B cell (primary cell): ENCODE measurements at regions not wholly inside any gene's neighbourhood (a gene's known extent, or its start where the extent isn't known, plus 50 kb on each side); places are given as distances from the start of the nearest gene placed in this dataset.

Source experiments
- ATAC-seq: fragments of 200-7000 bp; cut with Tn5 transposase; one replicate; pipeline ENCODE4 v1.10.0; 2021; ENCODE audit warnings: low read depth, mild to moderate bottlenecking, moderate number of reproducible peaks, moderate library complexity
- CTCF ChIA-PET: fragments of 350-600 bp; sonication (Branson Sonifier 250); formaldehyde crosslinking; loops from one replicate; lab custom pipeline; 2021; ENCODE audit warnings: antibody characterized with exemption, inconsistent platforms; lab: Charles Lee
- POLR2A ChIA-PET: fragments of 350-600 bp; sonication (Branson Sonifier 250); formaldehyde crosslinking; loops from one replicate; lab custom pipeline; 2021; ENCODE audit warnings: antibody characterized with exemption; lab: Charles Lee
- DNase-seq: peaks from one replicate; pipeline ENCODE4 v3.0.0; 2013
- H2AFZ ChIP-seq: 2 replicates; pipeline ENCODE4 v1.6.1; 2012; ENCODE audit warnings: mild to moderate bottlenecking, low read depth, low read length; ENCODE audit not compliant: insufficient read depth, poor library complexity, severe bottlenecking
- H3K27ac ChIP-seq, 2 donors: 1 replicate in 1 of 2; 2 replicates in 1 of 2; pipeline ENCODE4 v1.5.1; 2012 to 2013; ENCODE audit warnings: low read length in 2 of 2, mild to moderate bottlenecking in 2 of 2, moderate library complexity in 1 of 2
- H3K27me3 ChIP-seq, 4 experiments: fragments of 200-600 bp in 1 of 4; sonication (generic) in 1 of 4; replicated peaks in 1 of 4; 1 replicate in 2 of 4; 2 replicates in 2 of 4; pipeline versions ENCODE4 v1.6.1 to v1.7.0; 2013 to 2016; ENCODE audit warnings: low read length in 3 of 4, mild to moderate bottlenecking in 2 of 4, mixed read lengths in 1 of 4, moderate library complexity in 1 of 4; ENCODE audit not compliant: insufficient read depth in 4 of 4, control insufficient read depth in 3 of 4; ENCODE audit errors: control extremely low read depth in 1 of 4
- H3K36me3 ChIP-seq, 2 experiments: replicated peaks in 1 of 2; 1 replicate in 1 of 2; 2 replicates in 1 of 2; pipeline versions ENCODE4 v1.6.1 to v1.7.1; 2013; ENCODE audit warnings: low read length in 1 of 2; ENCODE audit not compliant: insufficient read depth in 2 of 2, control insufficient read depth in 1 of 2; ENCODE audit errors: control extremely low read depth in 1 of 2, extremely low read depth in 1 of 2
- H3K4me1 ChIP-seq, 2 donors: fragments of 200-600 bp in 1 of 2; sonication (generic) in 1 of 2; 1 replicate in 1 of 2; 2 replicates in 1 of 2; pipeline versions ENCODE4 v1.5.1 to v1.6.1; 2013 to 2017; ENCODE audit warnings: low read length in 2 of 2; ENCODE audit not compliant: control insufficient read depth in 2 of 2, insufficient read depth in 2 of 2
- H3K4me2 ChIP-seq: replicated peaks from 2 replicates; pipeline ENCODE3; 2012; ENCODE audit warnings: mild to moderate bottlenecking, low read depth, low read length; ENCODE audit not compliant: poor library complexity, severe bottlenecking
- H3K4me3 ChIP-seq, 5 experiments: fragments of 200-600 bp in 1 of 5; sonication (generic) in 1 of 5; 1 replicate in 3 of 5; 2 replicates in 2 of 5; pipeline versions ENCODE4 v1.5.1 to v1.7.0; 2011 to 2016; ENCODE audit warnings: low read length in 4 of 5, mild to moderate bottlenecking in 4 of 5, low read depth in 2 of 5, control low read depth in 1 of 5, moderate library complexity in 1 of 5; ENCODE audit not compliant: insufficient read depth in 1 of 5; ENCODE audit errors: control extremely low read depth in 1 of 5, extremely low read depth in 1 of 5
- H3K79me2 ChIP-seq: fragments of 200-600 bp; sonication (generic); one replicate; pipeline ENCODE4 v1.6.0; 2016; ENCODE audit warnings: low read length; ENCODE audit not compliant: control insufficient read depth, insufficient read depth
- H3K9ac ChIP-seq: fragments of 200-600 bp; sonication (generic); 2 replicates; pipeline ENCODE4 v1.6.1; 2017; ENCODE audit warnings: mild to moderate bottlenecking, low read length, moderate library complexity
- H3K9me3 ChIP-seq, 3 donors: one replicate each; pipeline versions ENCODE4 v1.6.1 to v1.7.1; 2013; ENCODE audit warnings: low read length in 2 of 3; ENCODE audit not compliant: control insufficient read depth in 2 of 3, insufficient read depth in 1 of 3; ENCODE audit errors: control extremely low read depth in 1 of 3
- H4K20me1 ChIP-seq: 2 replicates; pipeline ENCODE4 v1.6.0; 2012; ENCODE audit warnings: mild to moderate bottlenecking, low read length; ENCODE audit not compliant: insufficient read depth, control insufficient read depth, poor library complexity, severe bottlenecking
- H3K27ac Mint-ChIP-seq: one replicate; pipeline ENCODE4 v1.8.0; 2021; ENCODE audit warnings: mixed read lengths
- H3K27me3 Mint-ChIP-seq: one replicate; pipeline ENCODE4 v1.8.0; 2021; ENCODE audit warnings: mixed read lengths
- H3K4me1 Mint-ChIP-seq: one replicate; pipeline ENCODE4 v1.8.0; 2021; ENCODE audit warnings: mixed read lengths
- H3K4me3 Mint-ChIP-seq: one replicate; pipeline ENCODE4 v1.8.0; 2021; ENCODE audit warnings: mixed read lengths
- H3K9me3 Mint-ChIP-seq: one replicate; pipeline ENCODE4 v1.8.0; 2022; ENCODE audit warnings: mixed read lengths; ENCODE audit not compliant: insufficient read depth
- EZH2 ChIP-seq: IDR thresholded peaks from 2 replicates; pipeline ENCODE4 v1.6.1; 2012; ENCODE audit warnings: borderline replicate concordance, low read depth, mild to moderate bottlenecking, moderate library complexity, low read length; ENCODE audit not compliant: insufficient read depth, poor library complexity, severe bottlenecking
- WGBS: methylation state at CpG from one replicate; pipeline ENCODE4 v1.1.5; 2013; ENCODE audit warnings: missing lambda C conversion rate; ENCODE audit not compliant: insufficient coverage; 5-methylcytosine and 5-hydroxymethylcytosine counted together
- intact Hi-C: fragments of 100-400 bp; cut with micrococcal nuclease; formaldehyde crosslinking; loops from one replicate; pipeline ENCODE4 v1.10.0; 2022
- TF ChIP-seq, protein P1 (sequence below): fragments of 200-600 bp; IDR thresholded peaks from one replicate; pipeline ENCODE4 v1.8.0; 2022; ENCODE audit warnings: antibody characterized with exemption, mild to moderate bottlenecking

DNA sequence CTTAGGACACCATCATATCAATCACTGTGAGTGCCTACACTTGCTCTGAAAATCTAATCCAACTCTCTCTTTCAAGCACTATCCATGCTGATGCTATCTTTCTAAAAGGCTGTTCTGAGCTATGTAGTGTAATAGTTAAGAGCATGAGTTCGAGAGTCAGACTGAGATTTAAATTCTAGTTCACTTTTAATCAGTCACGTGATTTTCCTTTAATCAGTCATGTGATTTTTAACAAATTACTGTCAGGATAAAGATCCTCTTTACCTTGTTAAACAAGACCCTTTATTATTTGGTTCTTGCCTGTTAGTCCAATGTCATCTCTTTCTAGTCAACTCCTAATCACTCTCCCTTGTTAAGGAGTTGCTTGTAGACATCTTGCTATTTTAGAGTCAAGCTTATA is 653.0 kb downstream of the RPL10L start:
- Histone ChIP-seq H3K9me3 (peaks cover 0 to 5% (median 0%) of the 10 kb centered on the region in 3 donors), H3K27me3 (no peaks in the 10 kb centered on the region), H3K36me3 (no peaks in the 10 kb centered on the region), H3K4me3 (no peak overlapping the region), H2AFZ (no peak overlapping the region), H4K20me1 (no peaks in the 10 kb centered on the region), H3K79me2 (no peaks in the 10 kb centered on the region), H3K4me1 (no peaks in the 10 kb centered on the region), H3K9ac (no peak overlapping the region), H3K27ac (no peak overlapping the region), H3K4me2 (no peak overlapping the region)
- peaks cover 6% of the 10 kb centered on the region for H3K9me3 Mint-ChIP-seq
- H3K4me1 Mint-ChIP-seq, result no peaks in the 10 kb centered on the region
- WGBS, result no CpG with 5 or more reads among the region's 2 CpGs
- intact Hi-C loops, result no loop called here
- H3K4me3 Mint-ChIP-seq, result no peak overlapping the region
- no peak overlapping the region for H3K27ac Mint-ChIP-seq
- ChIA-PET POLR2A (no interaction called here), CTCF (no interaction called here)
- DNase-seq (no peak), ATAC-seq (no peak)
- no peak for TF ChIP-seq EZH2
- TF ChIP-seq, protein P1, sequence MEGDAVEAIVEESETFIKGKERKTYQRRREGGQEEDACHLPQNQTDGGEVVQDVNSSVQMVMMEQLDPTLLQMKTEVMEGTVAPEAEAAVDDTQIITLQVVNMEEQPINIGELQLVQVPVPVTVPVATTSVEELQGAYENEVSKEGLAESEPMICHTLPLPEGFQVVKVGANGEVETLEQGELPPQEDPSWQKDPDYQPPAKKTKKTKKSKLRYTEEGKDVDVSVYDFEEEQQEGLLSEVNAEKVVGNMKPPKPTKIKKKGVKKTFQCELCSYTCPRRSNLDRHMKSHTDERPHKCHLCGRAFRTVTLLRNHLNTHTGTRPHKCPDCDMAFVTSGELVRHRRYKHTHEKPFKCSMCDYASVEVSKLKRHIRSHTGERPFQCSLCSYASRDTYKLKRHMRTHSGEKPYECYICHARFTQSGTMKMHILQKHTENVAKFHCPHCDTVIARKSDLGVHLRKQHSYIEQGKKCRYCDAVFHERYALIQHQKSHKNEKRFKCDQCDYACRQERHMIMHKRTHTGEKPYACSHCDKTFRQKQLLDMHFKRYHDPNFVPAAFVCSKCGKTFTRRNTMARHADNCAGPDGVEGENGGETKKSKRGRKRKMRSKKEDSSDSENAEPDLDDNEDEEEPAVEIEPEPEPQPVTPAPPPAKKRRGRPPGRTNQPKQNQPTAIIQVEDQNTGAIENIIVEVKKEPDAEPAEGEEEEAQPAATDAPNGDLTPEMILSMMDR, result no peak
- H3K27me3 Mint-ChIP-seq, result no peaks in the 10 kb centered on the region

DNA sequence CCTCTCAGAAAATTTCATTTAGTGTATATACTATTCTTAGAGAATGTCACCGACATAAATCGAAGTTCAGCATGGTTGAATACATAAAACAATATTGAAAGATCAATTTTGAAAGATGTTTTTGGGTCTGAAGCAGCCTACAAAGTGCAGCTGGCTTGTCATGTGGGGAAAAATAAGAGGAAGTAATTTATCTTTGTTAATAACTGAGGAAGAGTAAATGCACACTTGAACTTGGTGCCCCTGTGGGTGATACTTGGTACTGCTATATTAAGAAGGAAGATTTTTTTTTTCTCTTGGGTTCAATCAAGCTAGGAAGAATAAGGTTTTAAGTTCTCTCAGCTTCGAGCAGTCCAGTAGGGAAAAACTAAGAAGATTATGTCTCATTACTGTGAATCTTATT is 661.3 kb downstream of the RPL10L start:
- intact Hi-C loops, result no loop called here
- H3K4me3 Mint-ChIP-seq, result no peak overlapping the region
- TF ChIP-seq EZH2, result no peak
- TF ChIP-seq, protein P1, result no peak

More for the DNA sequence above, 661.3 kb downstream of the RPL10L start:
- DNase-seq, result no peak
- no peaks in the 10 kb centered on the region for H3K4me1 ChIP-seq
- H3K79me2 ChIP-seq, result no peaks in the 10 kb centered on the region
- no peaks in the 10 kb centered on the region for H4K20me1 ChIP-seq
- no peak overlapping the region for H2AFZ ChIP-seq
- no peak overlapping the region for H3K4me3 ChIP-seq
- ChIA-PET POLR2A (no interaction called here), CTCF (no interaction called here)
- H3K27me3 ChIP-seq, result no peaks in the 10 kb centered on the region
- Mint-ChIP-seq H3K9me3 (peaks cover 7% of the 10 kb centered on the region), H3K27me3 (no peaks in the 10 kb centered on the region), H3K27ac (no peak overlapping the region), H3K4me1 (no peaks in the 10 kb centered on the region)
- no CpG with 5 or more reads among the region's 3 CpGs for WGBS
- H3K4me2 ChIP-seq, result no peak overlapping the region
- H3K27ac ChIP-seq, result no peak overlapping the region
- no peaks in the 10 kb centered on the region for H3K9me3 ChIP-seq
- no peak overlapping the region for H3K9ac ChIP-seq
- no peak for ATAC-seq
- no peaks in the 10 kb centered on the region for H3K36me3 ChIP-seq
